SK-N-SH (cell line): ENCODE measurements at regions not wholly inside any gene's neighbourhood (a gene's known extent, or its start where the extent isn't known, plus 50 kb on each side); places are given as distances from the start of the nearest gene placed in this dataset.

Experiments used
- CTCF ChIA-PET: fragments of 300-600, 350-600 bp; formaldehyde crosslinking; extraction: SDS; loops from one replicate; lab custom pipeline; 2021; lab: Yijun Ruan, JAX
- POLR2A ChIA-PET: fragments of 350-600 bp; sonication (Branson Sonifier 250); formaldehyde crosslinking; extraction: SDS; loops from one replicate; lab custom pipeline; 2020; ENCODE audit warnings: antibody characterized with exemption, inconsistent platforms; lab: Yijun Ruan, JAX
- DNase-seq: peaks from one replicate; pipeline ENCODE4 v3.0.0; 2012
- H2AFZ ChIP-seq: fragments of 200-600 bp; sonication (generic); 2 replicates; pipeline ENCODE4 v1.8.1; 2016; ENCODE audit warnings: antibody characterized with exemption, mild to moderate bottlenecking, low read depth
- H3F3A ChIP-seq: fragments of 200-600 bp; sonication (generic); replicated peaks from 2 replicates; pipeline ENCODE3; 2016; ENCODE audit warnings: antibody characterized with exemption, mild to moderate bottlenecking; ENCODE audit not compliant: insufficient read depth
- H3K27ac ChIP-seq, 2 experiments: fragments of 200-500 bp in 1 of 2; fragments of 200-600 bp in 1 of 2; sonication (Bioruptor generic) in 1 of 2; sonication (generic), shearing (Covaris generic) in 1 of 2; 2 replicates each; pipeline versions ENCODE4 v1.5.1 to v1.6.1; 2014 to 2016; ENCODE audit warnings: low read depth in 2 of 2, inconsistent platforms in 1 of 2, low read length in 1 of 2, mild to moderate bottlenecking in 1 of 2, mixed read lengths in 1 of 2
- H3K27me3 ChIP-seq: fragments of 200-600 bp; sonication (generic), shearing (Covaris generic); 2 replicates; pipeline ENCODE4 v1.6.1; 2016; ENCODE audit warnings: mixed run types; ENCODE audit not compliant: insufficient read depth
- H3K36me3 ChIP-seq, 2 experiments: fragments of 200-500 bp in 1 of 2; fragments of 200-600 bp in 1 of 2; sonication (Bioruptor generic) in 1 of 2; sonication (generic) in 1 of 2; replicated peaks in 1 of 2; 2 replicates each; pipeline versions ENCODE3 to v1.5.1; 2014 to 2016; ENCODE audit warnings: low read length in 1 of 2, mild to moderate bottlenecking in 1 of 2; ENCODE audit not compliant: insufficient read depth in 2 of 2, control insufficient read depth in 1 of 2
- H3K4me1 ChIP-seq, 2 experiments: fragments of 200-500 bp in 1 of 2; fragments of 200-600 bp in 1 of 2; sonication (Bioruptor generic) in 1 of 2; sonication (generic), shearing (Covaris generic) in 1 of 2; 2 replicates each; pipeline versions ENCODE4 v1.5.1 to v1.6.1; 2014 to 2016; ENCODE audit warnings: low read depth in 1 of 2, low read length in 1 of 2, mixed run types in 1 of 2; ENCODE audit not compliant: insufficient read depth in 2 of 2, control insufficient read depth in 1 of 2
- H3K4me2 ChIP-seq: fragments of 200-600 bp; sonication (generic), shearing (Covaris generic); 2 replicates; pipeline ENCODE4 v1.6.1; 2017; ENCODE audit warnings: mixed run types
- H3K4me3 ChIP-seq, 2 experiments: fragments of 200-500 bp in 1 of 2; fragments of 200-600 bp in 1 of 2; sonication (Bioruptor generic) in 1 of 2; sonication (generic), shearing (Covaris generic) in 1 of 2; 2 replicates each; pipeline versions ENCODE4 v1.5.1 to v1.8.1; 2014 to 2016; ENCODE audit warnings: low read depth in 2 of 2, inconsistent platforms in 1 of 2, low read length in 1 of 2, mild to moderate bottlenecking in 1 of 2, mixed read lengths in 1 of 2, moderate library complexity in 1 of 2
- H3K79me2 ChIP-seq: fragments of 200-600 bp; sonication (generic); 2 replicates; pipeline ENCODE4 v1.8.1; 2017; ENCODE audit warnings: mild to moderate bottlenecking; ENCODE audit not compliant: insufficient read depth
- H3K9ac ChIP-seq: fragments of 200-600 bp; sonication (generic); 2 replicates; pipeline ENCODE4 v1.6.1; 2017; ENCODE audit warnings: mixed run types
- H3K9me2 ChIP-seq: fragments of 200-600 bp; sonication (generic); 2 replicates; pipeline ENCODE4 v1.6.1; 2017; ENCODE audit warnings: mixed run types
- H3K9me3 ChIP-seq: fragments of 200-600 bp; sonication (generic); 2 replicates; pipeline ENCODE4 v1.6.1; 2017; ENCODE audit warnings: mixed run types, mild to moderate bottlenecking, moderate library complexity
- H4K20me1 ChIP-seq: fragments of 200-600 bp; sonication (generic); 2 replicates; pipeline ENCODE4 v1.6.1; 2017; ENCODE audit warnings: mild to moderate bottlenecking, mixed run types; ENCODE audit not compliant: insufficient read depth
- FOXJ3 ChIP-seq: sonication (generic); formaldehyde crosslinking; IDR thresholded peaks from 2 replicates; pipeline ENCODE4 v1.5.1; 2020; ENCODE audit warnings: mild to moderate bottlenecking, missing genetic modification reagents
- FOXM1 ChIP-seq: IDR thresholded peaks from 2 replicates; pipeline ENCODE4 v1.4.0; 2012; ENCODE audit warnings: low read depth, mild to moderate bottlenecking
- GABPA ChIP-seq: IDR thresholded peaks from 2 replicates; pipeline ENCODE4 v1.4.0; 2012; ENCODE audit warnings: low read depth, mild to moderate bottlenecking
- MAX ChIP-seq: IDR thresholded peaks from 2 replicates; pipeline ENCODE4 v1.4.0; 2012; ENCODE audit warnings: low read depth
- NRF1 ChIP-seq: IDR thresholded peaks from 2 replicates; pipeline ENCODE4 v1.6.1; 2012; ENCODE audit warnings: low read depth, mild to moderate bottlenecking, low read length
- REST ChIP-seq: IDR thresholded peaks from 2 replicates; pipeline ENCODE4 v1.6.1; 2012; ENCODE audit warnings: mild to moderate bottlenecking, low read depth, low read length, moderate library complexity
- TCF12 ChIP-seq: IDR thresholded peaks from 2 replicates; pipeline ENCODE4 v1.4.0; 2012
- USF1 ChIP-seq: IDR thresholded peaks from 2 replicates; pipeline ENCODE4 v1.4.0; 2012; ENCODE audit warnings: low read depth, borderline replicate concordance
- YY1 ChIP-seq: IDR thresholded peaks from 2 replicates; pipeline ENCODE4 v1.4.0; 2012; ENCODE audit warnings: low read depth, mild to moderate bottlenecking
- WGBS: methylation state at CpG from one replicate; pipeline ENCODE4 v1.1.6; 2017; ENCODE audit warnings: low lambda C conversion rate; 5-methylcytosine and 5-hydroxymethylcytosine counted together

- no peak for TF ChIP-seq REST
Observed at GRCh38 chr16:65933703-65934102, 432.8 kb upstream of the CDH5 start (continued).

GRCh38 chr16:65932350-65933072, 434.0 kb upstream of the CDH5 start:
- CTCF ChIA-PET: no interaction called here
- H3K9me2 ChIP-seq: no peaks in the 10 kb centered on the region
- H3K27ac ChIP-seq: no peak overlapping the region
- H3K9me3 ChIP-seq: no peaks in the 10 kb centered on the region
- no peaks in the 10 kb centered on the region for H3K27me3 ChIP-seq
- TF ChIP-seq REST (no peak), USF1 (no peak), MAX (no peak), NRF1 (no peak), YY1 (no peak), TCF12 (no peak), GABPA (no peak), FOXM1 (no peak), FOXJ3 (CRISPR knock-in tag) (no peak)
- DNase-seq: no peak
- no peaks in the 10 kb centered on the region for H4K20me1 ChIP-seq
- H3K9ac ChIP-seq: no peak overlapping the region
- no peaks in the 10 kb centered on the region for H3K4me1 ChIP-seq
- no peak overlapping the region for H3K4me3 ChIP-seq
- POLR2A ChIA-PET: no interaction called here
- no peak overlapping the region for H2AFZ ChIP-seq
- no peak overlapping the region for H3K4me2 ChIP-seq
- no peaks in the 10 kb centered on the region for H3K79me2 ChIP-seq
- no peaks in the 10 kb centered on the region for H3F3A ChIP-seq
- H3K36me3 ChIP-seq: no peaks in the 10 kb centered on the region
- 41% methylated on average over 7 of the region's 7 CpGs for WGBS
